HG02588 (cell line): ENCODE measurements at regions not wholly inside any gene's neighbourhood (a gene's known extent, or its start where the extent isn't known, plus 50 kb on each side); places are given as distances from the start of the nearest gene placed in this dataset.

Source experiments
- ATAC-seq: cut with Tn5 transposase; IDR thresholded peaks from one replicate; pipeline ENCODE4 v1.9.1; 2021; ENCODE audit warnings: mild to moderate bottlenecking, moderate library complexity; ENCODE audit not compliant: unreplicated experiment

- no peak for ATAC-seq
These were observed 227.6 kb downstream of the LMO4 start for GRCh38 chr1:87556326-87556725.

GRCh38 chr1:87558921-87559320 lies 230.2 kb downstream of the LMO4 start:
- no peak for ATAC-seq

GRCh38 chr1:87560137-87560536 lies 231.5 kb downstream of the LMO4 start:
- no peak for ATAC-seq

GRCh38 chr1:87560601-87561360 lies 232.1 kb downstream of the LMO4 start:
- no peak for ATAC-seq

GRCh38 chr1:87563211-87563610 lies 234.5 kb downstream of the LMO4 start:
- no peak for ATAC-seq

- no peak for ATAC-seq
These were observed 237.2 kb downstream of the LMO4 start for GRCh38 chr1:87565861-87566260.

- ATAC-seq, result no peak
These were observed 239.3 kb downstream of the LMO4 start for GRCh38 chr1:87568005-87568404.

GRCh38 chr1:87568911-87569310 lies 240.2 kb downstream of the LMO4 start:
- no peak for ATAC-seq

GRCh38 chr1:87572008-87572407 lies 243.3 kb downstream of the LMO4 start:
- no peak for ATAC-seq

- no peak for ATAC-seq
These were observed 244.2 kb downstream of the LMO4 start for GRCh38 chr1:87572891-87573290.

GRCh38 chr1:87575528-87575927 lies 246.8 kb downstream of the LMO4 start:
- no peak for ATAC-seq

- ATAC-seq, result no peak
These were observed 249.8 kb downstream of the LMO4 start for GRCh38 chr1:87578464-87578863.

GRCh38 chr1:87583459-87583858 lies 254.8 kb downstream of the LMO4 start:
- ATAC-seq, result no peak

GRCh38 chr1:87584586-87584985 lies 255.9 kb downstream of the LMO4 start:
- no peak for ATAC-seq

- no peak for ATAC-seq
These were observed 257.8 kb downstream of the LMO4 start for GRCh38 chr1:87586501-87586900.

GRCh38 chr1:87588495-87588894 lies 259.8 kb downstream of the LMO4 start:
- peak; percentile 78 for ATAC-seq

- no peak for ATAC-seq
These were observed 262.8 kb downstream of the LMO4 start for GRCh38 chr1:87591492-87591891.

GRCh38 chr1:87592156-87592555 lies 263.5 kb downstream of the LMO4 start:
- ATAC-seq, result peak; percentile 90

GRCh38 chr1:87594736-87595383 lies 266.2 kb downstream of the LMO4 start:
- no peak for ATAC-seq

GRCh38 chr1:87595384-87595781 lies 266.7 kb downstream of the LMO4 start:
- ATAC-seq, result no peak

GRCh38 chr1:87598429-87598828 lies 269.7 kb downstream of the LMO4 start:
- ATAC-seq, result no peak

- ATAC-seq, result no peak
These were observed 270.9 kb downstream of the LMO4 start for GRCh38 chr1:87599569-87599968.
